KMS-11 (cell line): ENCODE measurements at regions not wholly inside any gene's neighbourhood (a gene's known extent, or its start where the extent isn't known, plus 50 kb on each side); places are given as distances from the start of the nearest gene placed in this dataset.

Experiments
- H2AFZ ChIP-seq: fragments of 200-600 bp; sonication (generic); 2 replicates; pipeline ENCODE4 v1.6.1; 2016; ENCODE audit warnings: antibody characterized with exemption, mixed run types, low read depth
- H3K27ac ChIP-seq: fragments of 200-600 bp; sonication (generic); 2 replicates; pipeline ENCODE4 v1.6.1; 2016; ENCODE audit warnings: mild to moderate bottlenecking, mixed run types
- H3K27me3 ChIP-seq: fragments of 200-600 bp; sonication (generic); 2 replicates; pipeline ENCODE4 v1.6.1; 2017; ENCODE audit warnings: mild to moderate bottlenecking, low read depth, mixed run types, moderate library complexity; ENCODE audit not compliant: insufficient read depth
- H3K36me3 ChIP-seq: fragments of 200-600 bp; sonication (generic); 2 replicates; pipeline ENCODE4 v1.6.1; 2017; ENCODE audit warnings: mild to moderate bottlenecking, mixed run types; ENCODE audit not compliant: insufficient read depth
- H3K4me1 ChIP-seq: fragments of 200-600 bp; sonication (generic); 2 replicates; pipeline ENCODE4 v1.6.1; 2016; ENCODE audit warnings: mild to moderate bottlenecking, low read depth, mixed run types; ENCODE audit not compliant: poor library complexity, severe bottlenecking
- H3K4me2 ChIP-seq: fragments of 200-600 bp; sonication (generic); 2 replicates; pipeline ENCODE4 v1.7.0; 2016; ENCODE audit warnings: mild to moderate bottlenecking, mixed run types
- H3K4me3 ChIP-seq: fragments of 200-600 bp; sonication (generic); IDR thresholded peaks from 2 replicates; pipeline ENCODE4 v1.6.1; 2017; ENCODE audit warnings: low read depth, low read length, mixed read lengths; ENCODE audit not compliant: insufficient read depth
- H3K79me2 ChIP-seq: fragments of 200-600 bp; sonication (generic); 2 replicates; pipeline ENCODE4 v1.6.1; 2016; ENCODE audit warnings: low read depth, mixed run types; ENCODE audit not compliant: insufficient read depth
- H3K9ac ChIP-seq: fragments of 200-600 bp; sonication (generic); 2 replicates; pipeline ENCODE4 v1.6.1; 2016; ENCODE audit warnings: mild to moderate bottlenecking, mixed run types
- H4K20me1 ChIP-seq: fragments of 200-600 bp; sonication (generic); 2 replicates; pipeline ENCODE4 v1.6.1; 2016; ENCODE audit warnings: mild to moderate bottlenecking, mixed run types; ENCODE audit not compliant: insufficient read depth
- CTCF ChIP-seq: fragments of 200-600 bp; sonication (generic); conservative IDR thresholded peaks from 2 replicates; pipeline ENCODE4 v1.6.1; 2017; ENCODE audit warnings: low read depth, mild to moderate bottlenecking, antibody characterized with exemption, low read length, moderate library complexity, mixed read lengths

GRCh38 chr4:164438321-164438720, 315.6 kb upstream of the SMIM31 start:
- no peak overlapping the region for H3K27ac ChIP-seq
- H3K9ac ChIP-seq = no peak overlapping the region
- H2AFZ ChIP-seq = no peak overlapping the region
- no peaks in the 10 kb centered on the region for H3K27me3 ChIP-seq
- H3K4me3 ChIP-seq = no peak overlapping the region
- H3K4me2 ChIP-seq = no peak overlapping the region
- H4K20me1 ChIP-seq = no peaks in the 10 kb centered on the region
- TF ChIP-seq CTCF = no peak
- H3K4me1 ChIP-seq = no peaks in the 10 kb centered on the region
- H3K36me3 ChIP-seq = no peaks in the 10 kb centered on the region
- no peaks in the 10 kb centered on the region for H3K79me2 ChIP-seq

GRCh38 chr4:164439037-164439436, 314.9 kb upstream of the SMIM31 start:
- no peaks in the 10 kb centered on the region for H3K36me3 ChIP-seq
- no peaks in the 10 kb centered on the region for H3K79me2 ChIP-seq
- no peak overlapping the region for H3K4me2 ChIP-seq
- H3K9ac ChIP-seq = no peak overlapping the region
- TF ChIP-seq CTCF = no peak
- H3K4me1 ChIP-seq = no peaks in the 10 kb centered on the region
- H3K4me3 ChIP-seq = no peak overlapping the region
- H2AFZ ChIP-seq = no peak overlapping the region
- no peaks in the 10 kb centered on the region for H4K20me1 ChIP-seq
- no peak overlapping the region for H3K27ac ChIP-seq
- H3K27me3 ChIP-seq = no peaks in the 10 kb centered on the region

GRCh38 chr4:164440199-164440598, 313.7 kb upstream of the SMIM31 start:
- H3K79me2 ChIP-seq = no peaks in the 10 kb centered on the region
- TF ChIP-seq CTCF = no peak
- no peak overlapping the region for H3K4me3 ChIP-seq
- no peak overlapping the region for H3K9ac ChIP-seq
- H3K27me3 ChIP-seq = no peaks in the 10 kb centered on the region
- no peak overlapping the region for H3K4me2 ChIP-seq
- no peaks in the 10 kb centered on the region for H3K36me3 ChIP-seq
- H3K4me1 ChIP-seq = no peaks in the 10 kb centered on the region
- no peaks in the 10 kb centered on the region for H4K20me1 ChIP-seq
- H3K27ac ChIP-seq = no peak overlapping the region
- no peak overlapping the region for H2AFZ ChIP-seq

GRCh38 chr4:164441109-164441508, 312.8 kb upstream of the SMIM31 start:
- H4K20me1 ChIP-seq = no peaks in the 10 kb centered on the region
- H3K36me3 ChIP-seq = no peaks in the 10 kb centered on the region
- H3K4me3 ChIP-seq = no peak overlapping the region
- H3K27me3 ChIP-seq = no peaks in the 10 kb centered on the region
- no peak overlapping the region for H3K4me2 ChIP-seq
- TF ChIP-seq CTCF = no peak
- H3K4me1 ChIP-seq = no peaks in the 10 kb centered on the region
- H3K9ac ChIP-seq = no peak overlapping the region
- no peak overlapping the region for H3K27ac ChIP-seq
- H2AFZ ChIP-seq = no peak overlapping the region
- no peaks in the 10 kb centered on the region for H3K79me2 ChIP-seq

- Histone ChIP-seq H4K20me1 (no peaks in the 10 kb centered on the region), H3K27ac (no peak overlapping the region), H3K36me3 (no peaks in the 10 kb centered on the region), H3K27me3 (no peaks in the 10 kb centered on the region), H3K79me2 (no peaks in the 10 kb centered on the region), H3K4me3 (no peak overlapping the region), H3K4me1 (no peaks in the 10 kb centered on the region), H2AFZ (no peak overlapping the region), H3K9ac (no peak overlapping the region), H3K4me2 (no peak overlapping the region)
- TF ChIP-seq CTCF = no peak
These were observed 311.8 kb upstream of the SMIM31 start for GRCh38 chr4:164442180-164442579.
